IgD-negative memory B cell (primary cell): ENCODE measurements at regions not wholly inside any gene's neighbourhood (a gene's known extent, or its start where the extent isn't known, plus 50 kb on each side); places are given as distances from the start of the nearest gene placed in this dataset.

Source experiments
- H3K27ac Mint-ChIP-seq, 3 donors: one replicate each; pipeline ENCODE4 v1.8.0; 2020 to 2022; ENCODE audit warnings: mild to moderate bottlenecking in 3 of 3, mixed read lengths in 3 of 3, moderate library complexity in 1 of 3
- H3K27me3 Mint-ChIP-seq: one replicate; pipeline ENCODE4 v1.8.0; 2021; ENCODE audit warnings: mixed read lengths
- H3K36me3 Mint-ChIP-seq: one replicate; pipeline ENCODE4 v1.8.0; 2020; ENCODE audit warnings: mild to moderate bottlenecking, mixed read lengths
- H3K4me1 Mint-ChIP-seq, 3 donors: one replicate each; pipeline ENCODE4 v1.8.0; 2020 to 2022; ENCODE audit warnings: mixed read lengths in 3 of 3, mild to moderate bottlenecking in 1 of 3
- H3K4me3 Mint-ChIP-seq, 4 donors: one replicate each; pipeline ENCODE4 v1.8.0; 2020 to 2022; ENCODE audit warnings: mild to moderate bottlenecking in 4 of 4, mixed read lengths in 4 of 4, moderate library complexity in 3 of 4
- H3K9me3 Mint-ChIP-seq, 3 donors: one replicate each; pipeline ENCODE4 v1.8.0; 2020 to 2021; ENCODE audit warnings: mixed read lengths in 3 of 3, mild to moderate bottlenecking in 1 of 3

- peaks cover 0 to 8% (median 4%) of the 10 kb centered on the region in 3 donors for H3K9me3 Mint-ChIP-seq
Measured at GRCh38 chr2:150699218-150699617, 211.8 kb upstream of the RND3 start.

GRCh38 chr2:150698016-150698661, 210.7 kb upstream of the RND3 start:
- no peaks in the 10 kb centered on the region for H3K36me3 Mint-ChIP-seq
- peaks cover 0 to 8% (median 2%) of the 10 kb centered on the region in 3 donors for H3K9me3 Mint-ChIP-seq
- no peaks in the 10 kb centered on the region for H3K4me1 Mint-ChIP-seq
- no peak overlapping the region for H3K4me3 Mint-ChIP-seq
- H3K27me3 Mint-ChIP-seq, result no peaks in the 10 kb centered on the region
- no peak overlapping the region for H3K27ac Mint-ChIP-seq

More at GRCh38 chr2:150699218-150699617, 211.8 kb upstream of the RND3 start:
- Mint-ChIP-seq H3K27ac (no peak overlapping the region), H3K4me1 (no peaks in the 10 kb centered on the region), H3K36me3 (no peaks in the 10 kb centered on the region), H3K27me3 (no peaks in the 10 kb centered on the region), H3K4me3 (no peak overlapping the region)

- Mint-ChIP-seq H3K4me3 (no peak overlapping the region), H3K27me3 (no peaks in the 10 kb centered on the region), H3K36me3 (no peaks in the 10 kb centered on the region), H3K9me3 (peaks cover 0 to 8% (median 2%) of the 10 kb centered on the region in 3 donors), H3K4me1 (no peaks in the 10 kb centered on the region), H3K27ac (no peak overlapping the region)
Measured at GRCh38 chr2:150697596-150697995, 210.1 kb upstream of the RND3 start.

- H3K27ac Mint-ChIP-seq, result no peak overlapping the region
- H3K9me3 Mint-ChIP-seq, result peaks cover 0 to 5% (median 2%) of the 10 kb centered on the region in 3 donors
- H3K4me1 Mint-ChIP-seq, result no peaks in the 10 kb centered on the region
- no peaks in the 10 kb centered on the region for H3K36me3 Mint-ChIP-seq
- no peak overlapping the region for H3K4me3 Mint-ChIP-seq
- no peaks in the 10 kb centered on the region for H3K27me3 Mint-ChIP-seq
Measured at GRCh38 chr2:150695451-150696135, 208.1 kb upstream of the RND3 start.

GRCh38 chr2:150693556-150693955, 206.1 kb upstream of the RND3 start:
- Mint-ChIP-seq H3K27ac (no peak overlapping the region), H3K4me1 (no peaks in the 10 kb centered on the region), H3K27me3 (no peaks in the 10 kb centered on the region), H3K9me3 (peaks cover 0 to 2% (median 0%) of the 10 kb centered on the region in 3 donors), H3K36me3 (no peaks in the 10 kb centered on the region), H3K4me3 (no peak overlapping the region)

GRCh38 chr2:150690870-150691269, 203.4 kb upstream of the RND3 start:
- Mint-ChIP-seq H3K27me3 (no peaks in the 10 kb centered on the region), H3K4me3 (no peak overlapping the region), H3K4me1 (no peaks in the 10 kb centered on the region), H3K27ac (no peak overlapping the region), H3K36me3 (no peaks in the 10 kb centered on the region), H3K9me3 (peaks cover 0 to 2% (median 0%) of the 10 kb centered on the region in 3 donors)

GRCh38 chr2:150690261-150690660, 202.8 kb upstream of the RND3 start:
- Mint-ChIP-seq H3K4me1 (no peaks in the 10 kb centered on the region), H3K36me3 (no peaks in the 10 kb centered on the region), H3K27ac (no peak overlapping the region), H3K4me3 (no peak overlapping the region), H3K27me3 (no peaks in the 10 kb centered on the region), H3K9me3 (peaks cover 0 to 2% (median 0%) of the 10 kb centered on the region in 3 donors)

GRCh38 chr2:150689590-150689989, 202.1 kb upstream of the RND3 start:
- Mint-ChIP-seq H3K4me1 (no peaks in the 10 kb centered on the region), H3K27ac (no peak overlapping the region), H3K4me3 (no peak overlapping the region), H3K36me3 (no peaks in the 10 kb centered on the region), H3K27me3 (no peaks in the 10 kb centered on the region), H3K9me3 (peaks cover 0 to 2% (median 0%) of the 10 kb centered on the region in 3 donors)

- H3K4me3 Mint-ChIP-seq, result no peak overlapping the region
- peaks cover 0 to 2% (median 2%) of the 10 kb centered on the region in 3 donors for H3K9me3 Mint-ChIP-seq
- no peak overlapping the region for H3K27ac Mint-ChIP-seq
- no peaks in the 10 kb centered on the region for H3K27me3 Mint-ChIP-seq
- H3K36me3 Mint-ChIP-seq, result no peaks in the 10 kb centered on the region
- H3K4me1 Mint-ChIP-seq, result no peaks in the 10 kb centered on the region
Measured at GRCh38 chr2:150688016-150688415, 200.5 kb upstream of the RND3 start.

- Mint-ChIP-seq H3K27me3 (no peaks in the 10 kb centered on the region), H3K9me3 (peaks cover 0 to 2% (median under 1%) of the 10 kb centered on the region in 3 donors), H3K27ac (no peak overlapping the region), H3K4me1 (no peaks in the 10 kb centered on the region), H3K36me3 (no peaks in the 10 kb centered on the region), H3K4me3 (no peak overlapping the region)
Measured at GRCh38 chr2:150686391-150686790, 198.9 kb upstream of the RND3 start.

- no peak overlapping the region for H3K27ac Mint-ChIP-seq
- no peaks in the 10 kb centered on the region for H3K4me1 Mint-ChIP-seq
- peaks cover 3 to 5% (median 3%) of the 10 kb centered on the region in 3 donors for H3K9me3 Mint-ChIP-seq
- H3K4me3 Mint-ChIP-seq, result no peak overlapping the region
- H3K27me3 Mint-ChIP-seq, result no peaks in the 10 kb centered on the region
- H3K36me3 Mint-ChIP-seq, result no peaks in the 10 kb centered on the region
Measured at GRCh38 chr2:150681120-150681804, 193.8 kb upstream of the RND3 start.

- peaks cover 5 to 7% (median 6%) of the 10 kb centered on the region in 3 donors for H3K9me3 Mint-ChIP-seq
- H3K36me3 Mint-ChIP-seq, result no peaks in the 10 kb centered on the region
- no peak overlapping the region for H3K27ac Mint-ChIP-seq
- no peaks in the 10 kb centered on the region for H3K4me1 Mint-ChIP-seq
- no peak overlapping the region for H3K4me3 Mint-ChIP-seq
- no peaks in the 10 kb centered on the region for H3K27me3 Mint-ChIP-seq
Measured at GRCh38 chr2:150679456-150680120, 192.1 kb upstream of the RND3 start.

- no peak overlapping the region for H3K27ac Mint-ChIP-seq
- H3K9me3 Mint-ChIP-seq, result peaks cover 3 to 7% (median 6%) of the 10 kb centered on the region in 3 donors
- no peak overlapping the region for H3K4me3 Mint-ChIP-seq
- H3K4me1 Mint-ChIP-seq, result no peaks in the 10 kb centered on the region
- H3K36me3 Mint-ChIP-seq, result no peaks in the 10 kb centered on the region
- no peaks in the 10 kb centered on the region for H3K27me3 Mint-ChIP-seq
Measured at GRCh38 chr2:150677551-150677950, 190.1 kb upstream of the RND3 start.

- Mint-ChIP-seq H3K36me3 (no peaks in the 10 kb centered on the region), H3K4me3 (no peak overlapping the region), H3K9me3 (peaks cover 3 to 7% (median 6%) of the 10 kb centered on the region in 3 donors), H3K4me1 (no peaks in the 10 kb centered on the region), H3K27me3 (no peaks in the 10 kb centered on the region), H3K27ac (no peak overlapping the region)
Measured at GRCh38 chr2:150676747-150677383, 189.4 kb upstream of the RND3 start.

GRCh38 chr2:150675807-150676206, 188.3 kb upstream of the RND3 start:
- no peaks in the 10 kb centered on the region for H3K36me3 Mint-ChIP-seq
- H3K9me3 Mint-ChIP-seq, result peaks cover 3 to 7% (median 4%) of the 10 kb centered on the region in 3 donors
- no peaks in the 10 kb centered on the region for H3K27me3 Mint-ChIP-seq
- no peak overlapping the region for H3K27ac Mint-ChIP-seq
- no peak overlapping the region for H3K4me3 Mint-ChIP-seq
- no peaks in the 10 kb centered on the region for H3K4me1 Mint-ChIP-seq
